Germinal center (tissue), 1 donor: ENCODE measurements at regions not wholly inside any gene's neighbourhood (a gene's known extent, or its start where the extent isn't known, plus 50 kb on each side); places are given as distances from the start of the nearest gene placed in this dataset.
"Not testable (repeated sequence)": the region's sequence is repeated elsewhere in the genome, so short reads cannot be mapped to it uniquely, and the experiment has no call there.

Source experiments
- DNase-seq: peaks from one replicate; pipeline ENCODE4 v3.0.0; 2012; ENCODE audit warnings: mixed read lengths, low spot score

GRCh38 chr1:146640671-146641070 lies 297.5 kb upstream of the NBPF12 start:
- not testable (repeated sequence) for DNase-seq

GRCh38 chr1:146630302-146630701 lies 307.8 kb upstream of the NBPF12 start:
- not testable (repeated sequence) for DNase-seq

GRCh38 chr1:146618582-146618981 lies 319.5 kb upstream of the NBPF12 start:
- DNase-seq = not testable (repeated sequence)

- DNase-seq = not testable (repeated sequence)
Measured at GRCh38 chr1:146604681-146605080, 333.4 kb upstream of the NBPF12 start.

- DNase-seq = not testable (repeated sequence)
Measured at GRCh38 chr1:146600720-146601307, 337.3 kb upstream of the NBPF12 start.

- not testable (repeated sequence) for DNase-seq
Measured at GRCh38 chr1:146599906-146600305, 338.2 kb upstream of the NBPF12 start.

GRCh38 chr1:146581229-146581628 lies 352.4 kb upstream of the NOTCH2NLA start:
- not testable (repeated sequence) for DNase-seq

GRCh38 chr1:146567541-146567940 lies 338.7 kb upstream of the NOTCH2NLA start:
- DNase-seq = not testable (repeated sequence)

GRCh38 chr1:146558032-146558431 lies 329.2 kb upstream of the NOTCH2NLA start:
- not testable (repeated sequence) for DNase-seq

GRCh38 chr1:146556405-146556804 lies 327.6 kb upstream of the NOTCH2NLA start:
- DNase-seq = not testable (repeated sequence)

GRCh38 chr1:146552414-146552813 lies 323.6 kb upstream of the NOTCH2NLA start:
- not testable (repeated sequence) for DNase-seq

- not testable (repeated sequence) for DNase-seq
Measured at GRCh38 chr1:146548684-146549083, 319.9 kb upstream of the NOTCH2NLA start.

- not testable (repeated sequence) for DNase-seq
Measured at GRCh38 chr1:146546189-146546588, 317.4 kb upstream of the NOTCH2NLA start.

GRCh38 chr1:146537775-146538373 lies 309.1 kb upstream of the NOTCH2NLA start:
- DNase-seq = not testable (repeated sequence)

- not testable (repeated sequence) for DNase-seq
Measured at GRCh38 chr1:146536028-146536427, 307.2 kb upstream of the NOTCH2NLA start.

GRCh38 chr1:146535575-146535974 lies 306.8 kb upstream of the NOTCH2NLA start:
- DNase-seq = not testable (repeated sequence)

- DNase-seq = not testable (repeated sequence)
Measured at GRCh38 chr1:146530958-146531357, 302.1 kb upstream of the NOTCH2NLA start.

GRCh38 chr1:146522812-146523211 lies 294.0 kb upstream of the NOTCH2NLA start:
- DNase-seq = not testable (repeated sequence)

GRCh38 chr1:146522345-146522744 lies 293.5 kb upstream of the NOTCH2NLA start:
- DNase-seq = not testable (repeated sequence)

GRCh38 chr1:146521804-146522203 lies 293.0 kb upstream of the NOTCH2NLA start:
- not testable (repeated sequence) for DNase-seq

- not testable (repeated sequence) for DNase-seq
Measured at GRCh38 chr1:146513754-146514153, 284.9 kb upstream of the NOTCH2NLA start.

- not testable (repeated sequence) for DNase-seq
Measured at GRCh38 chr1:146511047-146511777, 282.4 kb upstream of the NOTCH2NLA start.
